A549 (cell line): ENCODE measurements at regions not wholly inside any gene's neighbourhood (a gene's known extent, or its start where the extent isn't known, plus 50 kb on each side); places are given as distances from the start of the nearest gene placed in this dataset.

Experiments
- CTCF ChIP-seq: fragments of >200 bp; sonication (Bioruptor Twin); formaldehyde crosslinking; IDR thresholded peaks from 3 replicates; pipeline ENCODE4 v1.5.1; 2016
- EP300 ChIP-seq, 2 experiments: fragments of >200 bp; sonication (Bioruptor Twin); formaldehyde crosslinking; IDR thresholded peaks; 2 replicates in 1 of 2; 3 replicates in 1 of 2; pipeline ENCODE4 v1.6.1; 2016 to 2017
- ESRRA ChIP-seq: fragments of 150-350 bp; IDR thresholded peaks from 2 replicates; pipeline ENCODE4 v1.6.1; 2014; ENCODE audit warnings: mild to moderate bottlenecking, low read length, borderline replicate concordance
- POLR2A ChIP-seq: IDR thresholded peaks from 2 replicates; pipeline ENCODE4 v1.6.1; 2012; ENCODE audit warnings: mild to moderate bottlenecking, low read length
- ZFP36 ChIP-seq: fragments of 450-650 bp; IDR thresholded peaks from 2 replicates; pipeline ENCODE4 v1.6.1; 2014; ENCODE audit warnings: borderline replicate concordance; ENCODE audit not compliant: partially characterized antibody

GRCh38 chr10:4656576-4657194 is 169.3 kb upstream of the AKR1E2 start:
- no peak for TF ChIP-seq EP300 (IDR thresholded peaks at IDR 0.05)
- TF ChIP-seq ZFP36: no peak
- TF ChIP-seq CTCF: peak; percentile 86
- no peak for TF ChIP-seq ESRRA
- TF ChIP-seq POLR2A: no peak
